ENCODE measurements at regions not wholly inside any gene's neighbourhood (a gene's known extent, or its start where the extent isn't known, plus 50 kb on each side); places are given as distances from the start of the nearest gene placed in this dataset.
"Not testable (repeated sequence)": the region's sequence is repeated elsewhere in the genome, so short reads cannot be mapped to it uniquely, and the experiment has no call there.

GRCh38 chr2:192969055-192969454 lies 774.3 kb upstream of the TMEFF2 start:
- no peak for TF ChIP-seq EP300 (IDR thresholded peaks at IDR 0.05)
- TF ChIP-seq POLR2AphosphoS5 (IDR thresholded peaks at IDR 0.05), result no peak
- Histone ChIP-seq H3K9me3 (no peaks in the 10 kb centered on the region), H3K4me1 (no peaks in the 10 kb centered on the region), H3K27ac (no peak overlapping the region), H3K4me3 (no peak overlapping the region), H3K36me3 (no peaks in the 10 kb centered on the region), H3K27me3 (no peaks in the 10 kb centered on the region)
- intact Hi-C loops (cut with DNase I; ENCODE audit: low total_unique reads), result no loop called here
- DNase-seq, result no peak
- 25 to 38% (median 33%) methylated on average over 2 of the region's 2 CpGs for WGBS, 5 donors

GRCh38 chr2:192960945-192961344 lies 766.2 kb upstream of the TMEFF2 start:
- Histone ChIP-seq H3K36me3 (no peaks in the 10 kb centered on the region), H3K27me3 (no peaks in the 10 kb centered on the region), H3K27ac (no peak overlapping the region), H3K4me1 (no peaks in the 10 kb centered on the region), H3K9me3 (peaks cover 0 to 6% (median 0%) of the 10 kb centered on the region in 4 donors), H3K4me3 (no peak overlapping the region)
- intact Hi-C loops (cut with DNase I; ENCODE audit: low total_unique reads), result no loop called here
- WGBS, 5 donors, result 70 to 81% (median 77%) methylated on average over 3 of the region's 3 CpGs
- TF ChIP-seq EP300 (IDR thresholded peaks at IDR 0.05) (no peak), POLR2A (IDR thresholded peaks at IDR 0.05) (no peak), POLR2AphosphoS5 (IDR thresholded peaks at IDR 0.05) (no peak), CTCF (IDR thresholded peaks at IDR 0.05) (no peak)
- DNase-seq, result no peak

- intact Hi-C loops (cut with DNase I; ENCODE audit: low total_unique reads); DNase-seq; H3K4me1 ChIP-seq; H3K9me3 ChIP-seq; H3K4me3 ChIP-seq; H3K36me3 ChIP-seq; H3K27me3 ChIP-seq; H3K27ac ChIP-seq: not testable (repeated sequence)
- WGBS, 5 donors, result 82 to 85% (median 84%) methylated on average over 7 of the region's 7 CpGs
Measured at GRCh38 chr2:192958615-192959014, 763.9 kb upstream of the TMEFF2 start.

- Histone ChIP-seq H3K27me3 (no peaks in the 10 kb centered on the region), H3K27ac (no peak overlapping the region), H3K4me1 (no peaks in the 10 kb centered on the region), H3K36me3 (no peaks in the 10 kb centered on the region), H3K4me3 (no peak overlapping the region), H3K9me3 (peaks cover 0 to 6% (median 0%) of the 10 kb centered on the region in 4 donors)
- TF ChIP-seq POLR2A (IDR thresholded peaks at IDR 0.05) (no peak), EP300 (IDR thresholded peaks at IDR 0.05) (no peak), CTCF (IDR thresholded peaks at IDR 0.05) (no peak), POLR2AphosphoS5 (IDR thresholded peaks at IDR 0.05) (no peak)
- WGBS, 5 donors, result 84 to 92% (median 90%) methylated on average over 5 of the region's 5 CpGs
- no peak for DNase-seq
- intact Hi-C loops (cut with DNase I; ENCODE audit: low total_unique reads), result no loop called here
Measured at GRCh38 chr2:192957425-192957824, 762.7 kb upstream of the TMEFF2 start.

GRCh38 chr2:192953116-192953515 lies 758.4 kb upstream of the TMEFF2 start:
- no peaks in the 10 kb centered on the region for H3K4me1 ChIP-seq
- H3K27me3 ChIP-seq, result no peaks in the 10 kb centered on the region
- H3K4me3 ChIP-seq, result no peak overlapping the region
- no peak for DNase-seq
- no peaks in the 10 kb centered on the region for H3K36me3 ChIP-seq
- H3K9me3 ChIP-seq, result no peaks in the 10 kb centered on the region
- TF ChIP-seq POLR2A (IDR thresholded peaks at IDR 0.05) (no peak), CTCF (IDR thresholded peaks at IDR 0.05) (no peak), EP300 (IDR thresholded peaks at IDR 0.05) (no peak), POLR2AphosphoS5 (IDR thresholded peaks at IDR 0.05) (no peak)
- intact Hi-C loops (cut with DNase I; ENCODE audit: low total_unique reads), result no loop called here
- WGBS, 5 donors, result 51 to 77% (median 61%) methylated on average over 1 of the region's 1 CpG
- H3K27ac ChIP-seq, result no peak overlapping the region

All from stomach (tissue), 8 donors.